Left cardiac atrium (tissue), 4 donors: ENCODE measurements at regions not wholly inside any gene's neighbourhood (a gene's known extent, or its start where the extent isn't known, plus 50 kb on each side); places are given as distances from the start of the nearest gene placed in this dataset.
"Not testable (repeated sequence)": the region's sequence is repeated elsewhere in the genome, so short reads cannot be mapped to it uniquely, and the experiment has no call there.

ENCODE experiments used
- ATAC-seq, 2 donors: fragments of 200-7000 bp; cut with Tn5 transposase; one replicate each; pipeline ENCODE4 v1.9.1; 2020; ENCODE audit warnings: mild to moderate bottlenecking in 2 of 2, moderate library complexity in 2 of 2
- DNase-seq: peaks from one replicate; pipeline ENCODE4 v3.0.0-alpha.2; 2020
- intact Hi-C, 2 donors: fragments of 100-400 bp; cut with DNase I; formaldehyde crosslinking; loops; one replicate each; pipeline versions ENCODE4 v1.14.1 to v1.15.1; 2022 to 2023
- donor health status: DM: no; HTN: yes; CAD: no.
- donor health status: DM: no; HTN: yes; CAD: no; lungs with severe emphysema.
- donor health status: DM: yes; HTN: yes; CAD: no.
- donor health status: Dilated cardiomyopathy.

DNA sequence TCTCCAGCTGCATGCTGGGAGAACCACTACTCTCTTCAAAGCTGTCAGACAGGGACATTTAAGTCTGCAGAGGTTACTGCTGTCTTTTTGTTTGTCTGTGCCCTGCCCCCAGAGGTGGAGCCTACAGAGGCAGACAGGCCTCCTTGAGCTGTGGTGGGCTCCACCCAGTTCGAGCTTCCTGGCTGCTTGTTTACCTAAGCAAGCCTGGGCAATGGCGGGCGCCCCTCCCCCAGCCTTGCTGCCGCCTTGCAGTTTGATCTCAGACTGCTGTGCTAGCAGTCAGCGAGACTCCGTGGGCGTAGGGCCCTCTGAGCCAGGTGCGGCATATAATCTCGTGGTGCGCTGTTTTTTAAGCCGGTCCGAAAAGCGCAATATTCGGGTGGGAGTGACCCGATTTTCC, 215.0 kb downstream of the STIM2 start:
- intact Hi-C loops, ATAC-seq, DNase-seq: not testable (repeated sequence)

DNA sequence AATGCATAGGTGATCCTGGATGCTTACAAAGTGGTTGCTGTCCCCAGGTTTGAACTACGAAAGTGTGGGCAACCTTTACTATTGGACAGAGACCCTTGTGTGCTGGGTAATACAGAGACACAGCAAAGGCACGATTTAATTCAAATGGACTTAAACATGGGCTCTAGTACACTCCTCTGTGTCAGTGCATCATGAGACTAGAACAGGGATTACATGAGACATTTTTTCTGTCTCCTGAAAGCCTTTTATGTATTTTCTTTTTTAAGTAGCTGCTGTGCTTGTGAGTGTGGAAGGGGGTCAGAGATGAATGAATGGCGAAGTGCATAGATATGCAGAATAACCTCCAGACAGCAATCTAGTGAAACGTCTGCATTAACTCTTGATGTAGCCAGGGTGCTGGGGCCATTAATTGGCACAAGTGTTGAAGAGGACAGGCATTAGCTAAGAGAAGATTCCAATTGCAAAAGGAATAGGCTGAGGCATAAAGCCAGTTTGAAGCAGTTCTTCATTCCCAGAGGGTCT, 218.4 kb downstream of the STIM2 start:
- intact Hi-C loops: no loop called here
- ATAC-seq: no peak

GRCh38 chr4:27081675-27082586, 221.3 kb downstream of the STIM2 start:
- DNase-seq (no peak), ATAC-seq (no peak)
- intact Hi-C loops: no loop called here

More for the DNA sequence above, 218.4 kb downstream of the STIM2 start:
- DNase-seq: no peak

GRCh38 chr4:27082776-27083175, 222.1 kb downstream of the STIM2 start:
- ATAC-seq (no peak), DNase-seq (no peak)
- intact Hi-C loops: no loop called here

DNA sequence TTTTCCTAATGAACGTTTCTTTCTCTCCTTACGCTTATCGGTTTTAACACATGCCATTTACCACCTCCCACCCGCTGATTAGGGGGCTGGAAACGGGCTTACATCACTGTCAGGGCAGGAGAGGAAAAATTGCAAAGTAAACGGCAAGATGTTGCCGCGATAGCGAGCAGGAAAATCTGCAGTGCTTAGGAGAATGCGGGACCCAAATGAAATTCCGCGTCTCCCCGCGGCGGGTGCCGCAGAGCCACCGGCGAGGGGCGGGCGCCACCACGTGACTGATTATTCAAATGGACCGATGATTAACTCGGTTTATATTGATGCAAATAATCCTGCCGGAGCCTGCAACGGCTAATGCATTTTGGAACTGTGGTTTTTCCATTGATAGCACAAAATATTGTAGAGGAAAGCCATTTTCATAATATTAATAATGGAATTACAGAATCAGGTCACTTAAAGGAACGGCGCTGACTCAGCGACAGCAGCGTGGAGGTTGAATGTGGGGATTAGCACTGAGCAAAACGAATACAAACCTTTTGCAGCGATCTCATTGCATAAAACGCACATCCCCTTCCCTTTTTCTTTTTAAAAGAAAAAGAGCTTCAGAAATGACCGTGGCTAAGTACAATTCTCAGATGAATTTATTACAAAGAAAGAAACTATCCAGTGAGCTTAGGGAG, 224.2 kb downstream of the STIM2 start:
- ATAC-seq: peak in 1 of 2 donors; percentile 56

DNA sequence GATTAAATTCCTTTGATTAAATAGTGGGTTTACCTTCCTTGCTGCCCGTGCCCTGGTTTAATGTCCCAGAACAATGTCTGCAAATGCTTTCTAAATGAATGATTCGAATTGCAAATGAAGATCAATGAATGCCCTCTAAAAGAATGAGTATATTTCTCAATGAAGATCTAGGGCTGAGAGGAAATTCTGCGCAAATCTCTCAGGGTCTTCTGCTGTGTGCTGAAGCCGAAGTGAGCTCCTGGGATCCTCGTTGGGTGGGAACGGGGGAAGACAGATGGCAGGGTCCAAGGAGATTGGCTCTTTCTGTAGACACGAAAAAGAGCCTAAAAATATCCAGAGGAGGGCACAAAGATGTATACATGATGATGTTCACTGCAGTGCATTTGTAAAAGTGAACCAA, 224.8 kb downstream of the STIM2 start:
- DNase-seq: no peak
- intact Hi-C loops: no loop called here
- ATAC-seq: no peak

More for the DNA sequence above, 224.2 kb downstream of the STIM2 start:
- intact Hi-C loops: no loop called here
- DNase-seq: peak; percentile 28

- intact Hi-C loops: no loop called here
- DNase-seq (no peak), ATAC-seq (no peak)
Observed at GRCh38 chr4:27087306-27088045, 226.8 kb downstream of the STIM2 start.

DNA sequence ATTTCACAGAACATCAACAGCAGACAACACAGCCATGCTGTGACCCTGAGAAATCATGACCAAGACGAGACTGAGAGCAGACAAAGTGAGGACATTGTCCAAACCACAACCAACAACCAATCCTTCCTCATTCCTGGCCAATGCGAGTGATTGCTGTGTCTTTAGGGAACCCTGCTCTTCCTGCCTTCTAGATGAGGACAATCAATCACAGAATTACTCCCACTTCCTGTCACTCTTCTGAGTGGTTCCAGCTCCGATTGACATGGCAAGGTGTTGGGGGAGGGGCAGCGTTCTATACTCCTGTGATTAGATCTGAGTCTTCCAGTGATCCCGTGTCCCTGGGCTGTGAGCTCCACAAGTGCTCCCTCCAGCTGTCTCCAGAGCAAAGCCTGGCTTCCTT, 227.8 kb downstream of the STIM2 start:
- ATAC-seq (no peak), DNase-seq (no peak)
- intact Hi-C loops: no loop called here

- intact Hi-C loops: no loop called here
- ATAC-seq: no peak
- no peak for DNase-seq
Observed at GRCh38 chr4:27089186-27089585, 228.5 kb downstream of the STIM2 start.

DNA sequence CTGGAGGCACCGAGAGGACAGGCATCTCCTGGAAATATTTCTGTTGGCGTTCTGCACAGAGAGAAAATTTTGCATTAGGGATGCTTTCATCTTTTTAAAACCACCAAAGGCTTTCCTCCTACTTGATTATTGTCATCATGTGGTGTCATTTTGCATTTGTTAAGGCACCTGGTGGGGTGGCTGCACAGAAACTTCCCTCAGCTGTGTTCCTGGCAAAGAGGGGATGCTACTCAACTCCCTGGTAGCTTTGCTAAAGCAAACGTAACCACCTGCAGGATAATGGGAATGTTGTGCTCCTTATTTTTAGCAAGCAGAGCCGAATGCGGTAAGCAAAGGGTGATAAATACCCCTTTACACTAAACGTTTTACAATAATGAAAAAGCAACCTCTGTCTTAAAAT, 229.8 kb downstream of the STIM2 start:
- intact Hi-C loops: no loop called here
- DNase-seq (no peak), ATAC-seq (no peak)

GRCh38 chr4:27094224-27094623, 233.6 kb downstream of the STIM2 start:
- DNase-seq (no peak), ATAC-seq (no peak)
- intact Hi-C loops: no loop called here

DNA sequence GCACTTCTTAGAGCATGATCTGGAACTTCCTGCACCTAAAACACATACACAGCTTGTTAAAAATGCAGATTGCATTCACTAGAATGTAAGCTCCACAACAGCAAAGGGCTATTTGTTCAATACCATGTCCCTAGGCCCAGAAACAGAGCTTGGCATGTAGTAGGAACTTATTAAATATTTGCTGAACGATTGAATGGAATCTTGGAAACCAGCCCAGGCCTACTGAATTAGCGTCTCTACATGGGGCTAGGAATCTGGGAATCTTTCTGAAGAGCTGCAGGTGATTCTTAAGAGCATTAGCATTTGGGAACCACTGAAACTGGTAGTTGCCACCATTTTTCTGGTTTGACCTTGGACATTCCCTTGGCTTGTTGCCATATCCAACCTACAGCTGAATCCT, 234.1 kb downstream of the STIM2 start:
- intact Hi-C loops: no loop called here
- no peak for ATAC-seq
- DNase-seq: no peak

- ATAC-seq (no peak), DNase-seq (no peak)
- intact Hi-C loops: no loop called here
Observed at GRCh38 chr4:27096142-27096824, 235.6 kb downstream of the STIM2 start.

DNA sequence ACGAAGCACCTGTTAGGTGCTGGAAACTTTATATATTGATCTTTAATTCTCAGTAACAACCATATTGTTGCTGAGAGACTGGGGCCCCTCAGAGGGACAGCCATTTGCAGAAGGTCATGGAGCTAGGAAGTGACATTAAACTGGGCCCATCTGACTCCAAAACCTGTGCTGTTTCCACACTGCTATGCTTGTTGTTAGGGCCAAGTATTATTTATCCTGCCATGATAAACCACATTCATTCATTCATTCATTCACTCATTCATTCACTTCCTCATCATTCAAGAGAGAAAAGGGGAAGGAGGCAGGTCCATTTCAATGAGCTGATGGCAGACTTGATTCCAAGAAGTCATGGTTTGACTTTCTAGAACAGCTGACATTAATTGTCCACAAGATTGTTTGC, 237.4 kb downstream of the STIM2 start:
- intact Hi-C loops: no loop called here
- DNase-seq (no peak), ATAC-seq (no peak)

DNA sequence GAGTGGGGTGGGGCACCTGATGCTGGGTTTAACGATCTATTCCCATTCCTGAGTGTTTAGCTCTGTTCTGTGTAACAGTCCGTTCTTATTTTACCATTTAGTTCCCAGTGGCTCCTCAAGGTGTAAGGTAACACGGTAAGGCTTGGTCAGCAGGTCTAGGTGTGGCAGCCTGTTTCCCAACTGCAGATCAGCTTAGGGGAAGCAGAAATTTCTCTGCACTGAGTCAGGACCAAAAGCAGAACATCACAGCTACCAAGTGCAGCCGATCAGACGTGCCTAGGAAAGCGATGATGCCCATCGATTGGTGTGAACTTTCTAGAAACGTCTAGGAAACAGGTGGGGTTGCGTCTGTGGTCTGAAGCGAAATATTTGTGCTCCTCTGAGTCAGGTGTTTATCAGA, 240.1 kb downstream of the STIM2 start:
- intact Hi-C loops: no loop called here
- no peak for DNase-seq
- no peak for ATAC-seq

- ATAC-seq (no peak), DNase-seq (no peak)
- intact Hi-C loops: no loop called here
Observed at GRCh38 chr4:27101126-27101525, 240.5 kb downstream of the STIM2 start.

- intact Hi-C loops: no loop called here
- no peak for DNase-seq
- ATAC-seq: no peak
Observed at GRCh38 chr4:27101561-27101960, 240.9 kb downstream of the STIM2 start.

DNA sequence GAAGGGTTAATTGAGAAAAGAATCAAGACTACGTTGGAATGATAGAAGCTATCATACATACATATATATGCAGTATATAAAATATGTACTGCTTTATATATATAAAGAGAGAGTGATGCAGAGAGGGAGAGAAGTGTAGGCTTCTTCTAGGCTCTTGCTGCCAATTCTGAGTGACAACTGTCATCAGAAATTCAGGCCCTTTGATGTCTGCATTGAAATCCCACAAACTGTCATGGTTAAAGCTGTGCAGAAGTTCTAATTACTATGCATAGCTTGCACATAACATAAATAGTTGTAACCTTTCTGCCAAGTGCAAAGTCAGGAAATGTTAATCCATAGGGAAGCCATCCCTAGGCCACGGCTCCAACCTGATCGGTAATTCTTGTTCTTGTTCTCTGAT, 251.0 kb downstream of the STIM2 start:
- DNase-seq (no peak), ATAC-seq (no peak)
- intact Hi-C loops: no loop called here

DNA sequence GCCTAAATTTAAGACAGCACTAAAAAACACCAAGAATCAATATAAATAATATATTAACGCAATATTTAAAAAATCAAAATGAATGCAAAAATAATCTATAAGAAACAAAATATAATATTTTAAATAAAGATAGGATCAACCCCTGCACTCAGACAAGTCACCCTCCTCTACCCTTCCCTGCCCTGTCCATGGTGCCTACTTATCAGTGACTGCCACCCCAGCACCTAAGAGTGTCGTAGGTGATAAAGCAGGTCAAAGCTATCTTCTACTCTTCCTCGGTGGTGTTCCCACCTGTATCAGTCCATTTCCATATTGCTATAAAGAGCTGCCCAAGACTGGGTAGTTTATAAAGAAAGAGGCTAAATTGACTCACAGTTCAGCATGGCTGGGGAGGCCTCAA, 251.9 kb downstream of the STIM2 start:
- ATAC-seq: no peak
- DNase-seq: no peak
- intact Hi-C loops: no loop called here
